ENCODE measurements at regions not wholly inside any gene's neighbourhood (a gene's known extent, or its start where the extent isn't known, plus 50 kb on each side); places are given as distances from the start of the nearest gene placed in this dataset.
"Not testable (repeated sequence)": the region's sequence is repeated elsewhere in the genome, so short reads cannot be mapped to it uniquely, and the experiment has no call there.

- DNase-seq, result no peak
These were observed 622.6 kb downstream of the DTWD2 start for GRCh38 chr5:118365718-118366117.

GRCh38 chr5:118354797-118355196 is 633.5 kb downstream of the DTWD2 start:
- no peak for DNase-seq

DNA sequence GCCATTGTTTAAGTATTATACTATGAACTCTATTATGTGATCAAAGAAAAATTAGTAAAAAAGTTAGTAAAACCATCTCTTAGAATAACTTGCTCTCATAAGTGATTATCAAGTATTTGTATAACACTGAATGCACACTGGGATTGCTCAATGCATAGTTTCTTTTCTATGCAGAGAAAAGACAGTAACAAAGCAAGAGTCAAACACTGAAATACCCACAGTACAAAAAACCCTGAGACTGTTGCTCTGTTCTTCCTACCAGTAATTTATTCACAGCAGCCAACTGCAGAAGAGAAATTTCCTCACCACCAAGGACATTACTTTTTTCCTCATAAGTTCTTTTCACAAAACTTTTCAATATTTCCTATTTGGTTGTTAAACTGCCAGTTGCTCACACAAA is 634.4 kb downstream of the DTWD2 start:
- no peak for DNase-seq

DNA sequence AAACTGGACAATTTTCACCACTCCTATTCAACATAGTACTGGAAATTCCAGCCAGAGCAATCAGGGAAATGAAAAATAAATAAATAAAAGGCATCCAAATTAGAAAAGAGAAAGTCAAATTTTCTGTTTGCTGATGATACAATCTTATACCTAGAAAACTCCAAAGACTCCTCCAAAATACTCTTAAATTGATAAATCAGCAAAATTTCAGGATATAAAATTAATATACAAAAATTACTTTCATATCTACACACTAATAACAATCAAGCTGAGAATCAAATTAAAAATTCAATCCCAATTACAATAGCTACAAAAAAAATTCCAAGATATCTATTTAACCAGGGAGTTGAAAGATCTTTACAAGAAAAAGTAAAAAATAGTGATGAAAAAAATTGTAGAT is 651.9 kb downstream of the DTWD2 start:
- no peak for DNase-seq

GRCh38 chr5:118327389-118327788 is 661.0 kb downstream of the DTWD2 start:
- no peak for DNase-seq

GRCh38 chr5:118326481-118327045 is 661.8 kb downstream of the DTWD2 start:
- no peak for DNase-seq

- DNase-seq, result no peak
These were observed 662.4 kb downstream of the DTWD2 start for GRCh38 chr5:118325931-118326330.

DNA sequence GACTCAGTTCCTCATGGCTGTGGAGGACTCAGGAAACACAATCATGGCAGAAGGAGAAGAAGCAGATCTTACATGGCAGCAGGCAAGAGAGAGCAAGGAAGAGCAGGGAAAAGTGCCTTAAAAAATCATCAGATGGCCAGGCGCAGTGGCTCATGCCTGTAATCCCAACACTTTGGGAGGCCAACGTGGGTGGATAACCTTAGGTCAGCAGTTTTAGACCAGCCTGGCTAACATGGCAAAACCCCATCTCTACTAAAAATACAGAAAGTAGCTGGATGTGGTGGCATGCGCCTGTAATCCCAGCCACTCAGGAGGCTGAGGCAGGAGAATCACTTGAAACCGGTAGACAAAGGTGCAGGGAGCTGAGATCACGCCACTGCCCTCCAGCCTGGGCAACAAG is 664.6 kb downstream of the DTWD2 start:
- not testable (repeated sequence) for DNase-seq

GRCh38 chr5:118321081-118321480 is 667.3 kb downstream of the DTWD2 start:
- DNase-seq, result no peak

- no peak for DNase-seq
These were observed 668.2 kb downstream of the DTWD2 start for GRCh38 chr5:118320121-118320520.

- DNase-seq, result no peak
These were observed 673.4 kb downstream of the DTWD2 start for GRCh38 chr5:118314931-118315330.

DNA sequence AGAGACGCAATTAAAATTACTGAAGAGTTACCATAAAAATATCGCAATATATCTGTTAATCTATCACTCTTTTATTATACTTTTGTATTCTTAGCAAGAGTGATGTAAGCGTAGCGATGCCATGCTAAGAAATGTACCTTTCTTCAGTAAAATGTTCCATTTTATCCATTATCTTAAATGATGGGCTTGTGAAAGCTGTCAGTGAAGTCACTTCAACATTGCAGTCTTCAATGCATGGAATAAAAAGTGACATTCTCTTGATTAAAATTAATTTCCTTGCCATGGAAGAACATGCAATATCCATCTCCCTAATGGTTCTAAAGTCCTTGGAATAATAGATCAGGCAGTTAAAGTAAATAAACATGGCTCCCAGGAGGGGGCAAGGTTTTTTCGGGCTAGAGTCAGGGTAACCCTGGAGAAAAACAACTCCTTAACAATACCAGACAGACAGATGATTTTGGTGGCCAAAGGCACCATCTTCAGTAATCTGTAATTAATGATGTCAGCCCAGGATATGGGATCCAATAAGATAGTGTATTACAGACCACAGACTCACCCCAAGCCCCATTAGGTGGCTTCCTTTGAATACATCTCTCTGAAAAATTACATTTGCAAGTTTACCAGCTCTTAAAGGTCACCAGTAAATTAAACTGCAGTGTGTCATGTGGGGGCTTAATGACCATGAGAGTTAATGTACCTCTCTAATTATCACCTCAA is 677.1 kb downstream of the DTWD2 start:
- no peak for DNase-seq

- no peak for DNase-seq
These were observed 677.9 kb downstream of the DTWD2 start for GRCh38 chr5:118310401-118310800.

DNA sequence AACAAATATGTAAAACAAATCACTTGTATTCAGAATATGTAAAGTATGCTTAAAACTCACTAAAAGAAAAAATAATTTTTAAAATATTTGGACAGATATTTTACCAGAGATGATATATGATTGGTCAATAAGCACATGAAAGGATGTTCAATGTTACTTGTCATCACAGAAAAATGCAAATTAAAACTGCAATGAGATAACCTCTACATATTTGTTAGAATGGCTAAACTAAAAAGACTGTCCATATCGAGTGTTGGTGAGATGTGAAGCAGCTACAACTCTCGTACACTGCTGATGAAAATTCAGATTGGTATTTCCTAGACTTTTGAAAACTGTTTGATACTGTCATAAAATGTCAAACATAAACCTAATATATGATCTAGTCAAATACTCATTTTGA is 685.1 kb downstream of the DTWD2 start:
- DNase-seq, result no peak

- no peak for DNase-seq
These were observed 685.6 kb downstream of the DTWD2 start for GRCh38 chr5:118302786-118303185.

GRCh38 chr5:118301696-118302095 is 686.7 kb downstream of the DTWD2 start:
- no peak for DNase-seq

- no peak for DNase-seq
These were observed 693.3 kb downstream of the DTWD2 start for GRCh38 chr5:118295045-118295444.

- DNase-seq, result no peak
These were observed 695.0 kb downstream of the DTWD2 start for GRCh38 chr5:118293378-118293777.

- no peak for DNase-seq
These were observed 698.1 kb downstream of the DTWD2 start for GRCh38 chr5:118290204-118290603.

- not testable (repeated sequence) for DNase-seq
These were observed 704.1 kb downstream of the DTWD2 start for GRCh38 chr5:118284230-118284629.

- not testable (repeated sequence) for DNase-seq
These were observed 705.8 kb downstream of the DTWD2 start for GRCh38 chr5:118282480-118283038.

GRCh38 chr5:118279540-118280294 is 708.6 kb downstream of the DTWD2 start:
- DNase-seq, result no peak

DNA sequence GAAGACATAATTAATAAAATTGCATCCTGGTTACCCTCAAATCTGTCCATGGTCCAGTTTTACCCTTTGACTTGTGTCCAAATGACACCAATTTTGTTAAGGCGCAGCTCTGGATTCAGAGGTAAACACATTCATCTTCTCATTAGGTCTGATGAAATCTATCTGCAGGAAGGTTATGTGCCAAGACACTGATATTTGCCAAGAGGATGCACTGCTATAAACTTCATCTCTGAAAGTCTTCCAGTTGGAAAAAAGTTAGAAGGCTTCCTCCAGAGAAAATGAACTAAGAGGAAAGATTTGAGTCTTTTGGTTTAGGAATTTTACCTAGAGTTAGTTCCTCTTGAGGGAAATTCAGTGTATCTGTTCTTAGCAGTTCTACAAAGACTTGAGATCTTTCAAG is 717.8 kb downstream of the DTWD2 start:
- no peak for DNase-seq

DNA sequence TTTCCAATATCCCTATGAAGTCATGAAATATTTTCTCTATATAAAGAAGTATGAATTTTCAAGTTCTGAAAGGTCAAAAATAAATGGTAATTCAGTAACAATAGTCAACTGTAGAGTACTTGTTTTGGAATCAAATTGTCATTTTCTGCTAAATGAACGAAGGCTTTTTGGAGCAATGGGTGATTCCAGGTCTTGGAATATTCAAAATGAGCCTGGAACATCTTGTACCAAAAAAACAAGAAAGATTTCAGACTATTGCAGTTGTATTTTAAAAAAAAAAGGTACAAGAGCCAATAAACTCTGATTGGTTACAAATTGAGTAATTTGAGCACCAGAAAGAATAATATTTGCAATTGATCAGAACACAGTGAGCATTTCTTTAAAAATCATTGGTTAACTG is 730.1 kb downstream of the DTWD2 start:
- no peak for DNase-seq
